K562 (cell line): ENCODE measurements at regions not wholly inside any gene's neighbourhood (a gene's known extent, or its start where the extent isn't known, plus 50 kb on each side); places are given as distances from the start of the nearest gene placed in this dataset.

Experiments used
- ATAC-seq: fragments of 200-7000 bp; cut with Tn5 transposase; 3 replicates; pipeline ENCODE4 v1.9.1; 2020; ENCODE audit warnings: moderate library complexity
- BruUV-seq: library from RNA; stranded (reverse); fragments of 400-500 nt; replicated peaks from 2 replicates; lab custom pipeline; 2021; lab: Mats Ljungman, UMichigan
- CTCF ChIA-PET: fragments of 300-600 bp; formaldehyde crosslinking; extraction: SDS; loops from one replicate; lab custom pipeline; 2021; ENCODE audit warnings: low intra/inter-chr PET ratio; lab: Yijun Ruan, JAX
- POLR2A ChIA-PET: fragments of 300-600, 350-650 bp; sonication (Branson Sonifier 250); formaldehyde crosslinking; extraction: SDS; loops from one replicate; lab custom pipeline; 2021; ENCODE audit warnings: antibody characterized with exemption, inconsistent platforms; lab: Yijun Ruan, JAX
- DNase-seq, 4 experiments: peaks; one replicate each; pipeline versions ENCODE4 v3.0.0 to v3.0.0-alpha.2; 2011 to 2018; ENCODE audit warnings: low spot score in 3 of 4, mixed read lengths in 3 of 4; ENCODE audit errors: extremely low read depth in 1 of 4
- FAIRE-seq: peaks from 2 replicates; lab custom pipeline; 2011; peaks lifted over from hg19 to GRCh38; lab: Jason Lieb, UNC
- H2AFZ ChIP-seq: 2 replicates; pipeline ENCODE4 v1.6.0; 2011; ENCODE audit warnings: low read depth, low read length, control low read depth, inconsistent platforms
- H3K27ac ChIP-seq: fragments of 200-600 bp; 3 replicates; pipeline ENCODE4 v1.8.0; 2011; ENCODE audit warnings: low read depth, mild to moderate bottlenecking, control low read depth, inconsistent platforms, low read length, moderate library complexity, mixed read lengths; ENCODE audit errors: extremely low read depth
- H3K27me3 ChIP-seq, 2 experiments: fragments of 300-600 bp in 1 of 2; 2 replicates in 1 of 2; 3 replicates in 1 of 2; pipeline versions ENCODE4 v1.6.0 to v1.8.0; 2011; ENCODE audit warnings: inconsistent platforms in 2 of 2, low read length in 2 of 2, mild to moderate bottlenecking in 1 of 2, mixed read lengths in 1 of 2, moderate library complexity in 1 of 2; ENCODE audit not compliant: control insufficient read depth in 2 of 2, insufficient read depth in 2 of 2
- H3K36me3 ChIP-seq: fragments of 300-600 bp; 3 replicates; pipeline ENCODE4 v1.8.0; 2011; ENCODE audit warnings: mild to moderate bottlenecking, low read length, inconsistent platforms; ENCODE audit not compliant: control insufficient read depth, insufficient read depth
- H3K4me1 ChIP-seq, 2 experiments: fragments of 200-600 bp in 1 of 2; replicated peaks in 1 of 2; 2 replicates in 1 of 2; 3 replicates in 1 of 2; pipeline versions ENCODE4 v1.5.1 to v1.8.0; 2011; ENCODE audit warnings: inconsistent platforms in 2 of 2, low read length in 2 of 2, mild to moderate bottlenecking in 1 of 2, mixed read lengths in 1 of 2, moderate library complexity in 1 of 2; ENCODE audit not compliant: control insufficient read depth in 2 of 2, insufficient read depth in 2 of 2
- H3K4me2 ChIP-seq: 2 replicates; pipeline ENCODE4 v1.6.1; 2011; ENCODE audit warnings: low read length, control low read depth, inconsistent platforms, mixed read lengths; ENCODE audit not compliant: insufficient read depth
- H3K4me3 ChIP-seq: fragments of 200-600 bp; sonication (generic), shearing (Covaris generic); 2 replicates; pipeline ENCODE4 v1.5.1; 2016; ENCODE audit warnings: control low read depth, inconsistent platforms
- H3K79me2 ChIP-seq: fragments of 200-600 bp; 3 replicates; pipeline ENCODE4 v1.8.0; 2011; ENCODE audit warnings: low read length, inconsistent platforms; ENCODE audit not compliant: control insufficient read depth, insufficient read depth
- H3K9ac ChIP-seq, 2 experiments: 2 replicates each; pipeline versions ENCODE4 v1.6.0 to v1.6.1; 2011; ENCODE audit warnings: low read depth in 2 of 2, low read length in 2 of 2, control low read depth in 1 of 2, inconsistent platforms in 1 of 2, mild to moderate bottlenecking in 1 of 2, mixed read lengths in 1 of 2; ENCODE audit not compliant: insufficient read depth in 1 of 2
- H3K9me1 ChIP-seq: one replicate; pipeline ENCODE4 v1.6.0; 2011; ENCODE audit warnings: inconsistent platforms, mild to moderate bottlenecking, low read length, moderate library complexity; ENCODE audit not compliant: control insufficient read depth, insufficient read depth
- H3K9me3 ChIP-seq: replicated peaks from 2 replicates; pipeline ENCODE4 v1.5.1; 2011; ENCODE audit warnings: low read depth, low read length, inconsistent platforms; ENCODE audit not compliant: control insufficient read depth, insufficient read depth
- H4K20me1 ChIP-seq: replicated peaks from 2 replicates; pipeline ENCODE4 v1.6.1; 2011; ENCODE audit warnings: low read length, inconsistent platforms, mixed read lengths; ENCODE audit not compliant: control insufficient read depth, insufficient read depth
- ELF4 ChIP-seq: fragments of 450-650 bp; formaldehyde crosslinking; IDR thresholded peaks from 2 replicates; pipeline ENCODE4 v1.4.0; 2022; ENCODE audit warnings: missing genetic modification characterization
- ZNF445 ChIP-seq: fragments of 250-450 bp; sonication (Bioruptor Pico); IDR thresholded peaks from 2 replicates; pipeline ENCODE4 v1.4.0; 2020; ENCODE audit warnings: low read depth, mild to moderate bottlenecking, moderate library complexity
- WGBS: fragments of 100-300 bp; shearing (Covaris generic); methylation state at CpG from one replicate; pipeline ENCODE4 v1.1.6; 2016; ENCODE audit warnings: low coverage, mixed read lengths; ENCODE audit not compliant: insufficient coverage; ENCODE audit errors: missing lambda C conversion rate; 5-methylcytosine and 5-hydroxymethylcytosine counted together
- in situ Hi-C: fragments of 300-500 bp; cut with MboI; formaldehyde crosslinking; loops from 4 replicates; pipeline ENCODE4 v1.15.0; 2018; ENCODE audit warnings: inconsistent platforms, mixed read lengths
- intact Hi-C: fragments of 100-400 bp; cut with micrococcal nuclease; formaldehyde crosslinking; loops from 2 replicates; pipeline ENCODE4 v1.14.2; 2022
- TF ChIP-seq, protein P1 (sequence below): sonication (generic); formaldehyde crosslinking; IDR thresholded peaks from 2 replicates; pipeline ENCODE4 v1.8.1; 2023; ENCODE audit warnings: mild to moderate bottlenecking, missing genetic modification reagents

DNA sequence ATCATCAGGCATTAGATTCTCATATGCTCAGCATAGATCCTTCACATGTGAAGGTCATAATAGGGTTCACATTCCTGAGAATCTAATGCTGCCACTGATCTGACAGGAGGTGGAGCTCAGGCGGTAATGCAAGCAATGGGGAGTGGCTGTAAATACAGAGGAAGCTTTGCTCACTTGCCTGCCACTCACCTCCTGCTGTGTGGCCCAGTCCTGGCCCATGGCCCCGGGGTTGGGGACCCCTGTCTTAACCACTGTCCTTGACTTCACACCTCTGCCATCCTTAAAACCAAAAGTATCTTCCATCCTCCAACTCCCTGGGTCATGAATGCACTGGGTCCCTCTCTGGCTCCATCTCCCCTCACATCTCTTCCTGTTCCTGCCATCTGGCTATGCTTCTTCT is 129.1 kb downstream of the HMX1 start:
- POLR2A ChIA-PET: no interaction called here
- no peak for FAIRE-seq
- in situ Hi-C loops: no loop called here

More for the DNA sequence above, 129.1 kb downstream of the HMX1 start:
- Histone ChIP-seq H3K36me3 (no peaks in the 10 kb centered on the region), H3K4me2 (no peak overlapping the region), H3K79me2 (no peaks in the 10 kb centered on the region), H4K20me1 (no peaks in the 10 kb centered on the region), H3K27ac (no peak overlapping the region), H2AFZ (no peak overlapping the region), H3K4me1 (no peaks in the 10 kb centered on the region), H3K9me1 (no peaks in the 10 kb centered on the region), H3K9ac (no peak overlapping the region), H3K27me3 (peaks cover 0 to 26% of the 10 kb centered on the region in 2 experiments; a peak in 2 of 5 replicates), H3K4me3 (no peak overlapping the region), H3K9me3 (no peaks in the 10 kb centered on the region; the same call in 1 of the 2 replicates)
- ATAC-seq (no peak), DNase-seq (no peak)
- TF ChIP-seq ELF4 (no peak), ZNF445 (CRISPR knock-in tag) (no peak)
- TF ChIP-seq, protein P1, sequence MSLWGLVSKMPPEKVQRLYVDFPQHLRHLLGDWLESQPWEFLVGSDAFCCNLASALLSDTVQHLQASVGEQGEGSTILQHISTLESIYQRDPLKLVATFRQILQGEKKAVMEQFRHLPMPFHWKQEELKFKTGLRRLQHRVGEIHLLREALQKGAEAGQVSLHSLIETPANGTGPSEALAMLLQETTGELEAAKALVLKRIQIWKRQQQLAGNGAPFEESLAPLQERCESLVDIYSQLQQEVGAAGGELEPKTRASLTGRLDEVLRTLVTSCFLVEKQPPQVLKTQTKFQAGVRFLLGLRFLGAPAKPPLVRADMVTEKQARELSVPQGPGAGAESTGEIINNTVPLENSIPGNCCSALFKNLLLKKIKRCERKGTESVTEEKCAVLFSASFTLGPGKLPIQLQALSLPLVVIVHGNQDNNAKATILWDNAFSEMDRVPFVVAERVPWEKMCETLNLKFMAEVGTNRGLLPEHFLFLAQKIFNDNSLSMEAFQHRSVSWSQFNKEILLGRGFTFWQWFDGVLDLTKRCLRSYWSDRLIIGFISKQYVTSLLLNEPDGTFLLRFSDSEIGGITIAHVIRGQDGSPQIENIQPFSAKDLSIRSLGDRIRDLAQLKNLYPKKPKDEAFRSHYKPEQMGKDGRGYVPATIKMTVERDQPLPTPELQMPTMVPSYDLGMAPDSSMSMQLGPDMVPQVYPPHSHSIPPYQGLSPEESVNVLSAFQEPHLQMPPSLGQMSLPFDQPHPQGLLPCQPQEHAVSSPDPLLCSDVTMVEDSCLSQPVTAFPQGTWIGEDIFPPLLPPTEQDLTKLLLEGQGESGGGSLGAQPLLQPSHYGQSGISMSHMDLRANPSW (CRISPR knock-in tag): no peak
- intact Hi-C loops: no loop called here
- CTCF ChIA-PET: no interaction called here
- BruUV-seq: no TSS peak
- 5% methylated on average over 2 of the region's 2 CpGs for WGBS
